MM.1S (cell line): ENCODE measurements at regions not wholly inside any gene's neighbourhood (a gene's known extent, or its start where the extent isn't known, plus 50 kb on each side); places are given as distances from the start of the nearest gene placed in this dataset.
A peak's percentile ranks its signal among the peaks of the same experiment; 100 is the strongest.

Source experiments
- DNase-seq: peaks from one replicate; pipeline ENCODE4 v3.0.0-alpha.2; 2015
- H2AFZ ChIP-seq: fragments of 300-600 bp; sonication (generic); 2 replicates; pipeline ENCODE4 v1.6.0; 2016; ENCODE audit warnings: antibody characterized with exemption, low read length
- H3F3A ChIP-seq: fragments of 300-600 bp; sonication (generic); 2 replicates; pipeline ENCODE4 v1.6.1; 2016; ENCODE audit warnings: mild to moderate bottlenecking, antibody characterized with exemption, low read length, moderate library complexity, mixed read lengths; ENCODE audit not compliant: insufficient read depth
- H3K27ac ChIP-seq: fragments of 300-600 bp; sonication (generic); 2 replicates; pipeline ENCODE4 v1.5.1; 2016; ENCODE audit warnings: mild to moderate bottlenecking, low read length
- H3K27me3 ChIP-seq: fragments of 300-600 bp; sonication (generic); replicated peaks from 2 replicates; pipeline ENCODE4 v1.6.0; 2016; ENCODE audit warnings: low read length; ENCODE audit not compliant: insufficient read depth
- H3K36me3 ChIP-seq: fragments of 300-600 bp; sonication (generic); replicated peaks from 2 replicates; pipeline ENCODE4 v1.6.1; 2016; ENCODE audit warnings: mild to moderate bottlenecking, low read length, mixed read lengths; ENCODE audit not compliant: insufficient read depth
- H3K4me1 ChIP-seq: fragments of 300-600 bp; sonication (generic); 2 replicates; pipeline ENCODE4 v1.6.1; 2016; ENCODE audit warnings: low read length, mixed read lengths
- H3K4me2 ChIP-seq: fragments of 300-600 bp; sonication (generic); 2 replicates; pipeline ENCODE4 v1.6.0; 2016; ENCODE audit warnings: low read depth, low read length
- H3K4me3 ChIP-seq: fragments of 300-600 bp; sonication (generic); 2 replicates; pipeline ENCODE4 v1.5.1; 2016; ENCODE audit warnings: low read length, mixed read lengths
- H3K79me2 ChIP-seq: fragments of 300-600 bp; sonication (generic); 2 replicates; pipeline ENCODE4 v1.6.1; 2016; ENCODE audit warnings: mixed run types, low read length, mixed read lengths
- H3K9ac ChIP-seq: fragments of 300-600 bp; sonication (generic); 2 replicates; pipeline ENCODE4 v1.6.1; 2016; ENCODE audit warnings: low read length, mixed read lengths
- H3K9me2 ChIP-seq: fragments of 300-600 bp; sonication (generic); replicated peaks from 2 replicates; pipeline ENCODE4 v1.6.1; 2016; ENCODE audit warnings: mild to moderate bottlenecking, low read length, mixed read lengths; ENCODE audit not compliant: insufficient read depth
- H3K9me3 ChIP-seq: fragments of 300-600 bp; sonication (generic); replicated peaks from 2 replicates; pipeline ENCODE4 v1.6.1; 2016; ENCODE audit warnings: mild to moderate bottlenecking, low read length, mixed read lengths; ENCODE audit not compliant: insufficient read depth
- H4K20me1 ChIP-seq: fragments of 300-600 bp; sonication (generic); 2 replicates; pipeline ENCODE4 v1.6.1; 2016; ENCODE audit warnings: mild to moderate bottlenecking, low read length, moderate library complexity, mixed read lengths; ENCODE audit not compliant: insufficient read depth
- CTCF ChIP-seq: fragments of 300-600 bp; sonication (generic); IDR thresholded peaks from 2 replicates; pipeline ENCODE4 v1.5.1; 2016; ENCODE audit warnings: antibody characterized with exemption, low read length, mixed read lengths
- EZH2 ChIP-seq: fragments of 300-600 bp; sonication (generic); optimal IDR thresholded peaks from 2 replicates; pipeline ENCODE3; 2017; ENCODE audit warnings: low read depth, mild to moderate bottlenecking, antibody characterized with exemption, low read length, mixed read lengths
- EZH2phosphoT487 ChIP-seq: fragments of 300-600 bp; sonication (generic); IDR thresholded peaks from 2 replicates; pipeline ENCODE4 v1.6.1; 2018; ENCODE audit warnings: antibody characterized with exemption, low read length

DNA sequence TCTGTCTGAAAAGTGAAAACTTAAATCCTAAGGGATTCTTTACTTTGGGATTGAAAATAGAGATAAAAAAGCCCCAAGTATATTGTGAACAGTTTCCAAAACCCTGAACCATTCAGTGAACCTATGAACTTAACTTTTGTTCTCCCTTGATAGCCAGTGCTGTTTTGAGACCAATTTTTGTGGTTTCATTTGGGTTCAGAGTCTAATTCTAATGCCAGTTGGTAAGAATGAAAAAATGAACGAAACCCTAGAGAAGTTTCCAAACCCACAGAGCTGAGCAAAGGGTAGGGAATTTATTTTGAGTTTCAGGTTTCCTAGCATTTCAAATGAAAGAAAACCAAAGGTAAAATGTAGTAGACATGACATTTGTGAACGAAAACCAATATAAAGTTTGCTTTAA, 1366.8 kb downstream of the EFNA5 start:
- H3K27me3 ChIP-seq: no peaks in the 10 kb centered on the region
- H2AFZ ChIP-seq: no peak overlapping the region
- no peaks in the 10 kb centered on the region for H3K9me3 ChIP-seq
- H3K9ac ChIP-seq: no peak overlapping the region
- no peaks in the 10 kb centered on the region for H3K36me3 ChIP-seq
- no peak overlapping the region for H3K27ac ChIP-seq
- H3F3A ChIP-seq: no peaks in the 10 kb centered on the region
- no peaks in the 10 kb centered on the region for H3K4me1 ChIP-seq
- no peak overlapping the region for H3K4me2 ChIP-seq
- H3K79me2 ChIP-seq: no peaks in the 10 kb centered on the region
- peak; percentile 33 for DNase-seq
- no peak for TF ChIP-seq CTCF
- no peak for TF ChIP-seq EZH2
- no peak for TF ChIP-seq EZH2phosphoT487
- no peak overlapping the region for H3K4me3 ChIP-seq
- H3K9me2 ChIP-seq: no peaks in the 10 kb centered on the region
- no peaks in the 10 kb centered on the region for H4K20me1 ChIP-seq

DNA sequence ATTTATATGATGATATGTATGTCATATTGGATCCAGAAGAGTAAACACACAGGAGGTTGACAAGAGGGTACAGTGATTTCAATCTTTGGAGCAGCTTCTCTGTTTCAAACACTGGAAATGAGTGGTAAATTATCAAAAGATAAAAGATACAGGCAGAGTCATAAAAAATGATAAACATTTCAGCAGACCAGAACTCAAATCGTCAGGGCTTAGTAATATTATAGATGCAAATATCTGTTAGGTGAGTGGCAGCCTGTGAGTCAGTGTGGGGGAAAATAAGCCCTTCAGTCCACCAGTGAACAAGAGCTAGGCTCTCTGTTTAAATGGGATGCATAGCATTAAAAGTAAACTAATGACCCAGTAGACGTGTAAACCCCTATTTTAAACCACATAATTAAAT, 1378.1 kb downstream of the EFNA5 start:
- DNase-seq: no peak

GRCh38 chr5:106290841-106291240, 1379.9 kb downstream of the EFNA5 start:
- Histone ChIP-seq H3K9me2 (no peaks in the 10 kb centered on the region), H3K4me1 (no peaks in the 10 kb centered on the region), H3F3A (no peaks in the 10 kb centered on the region), H3K27ac (no peak overlapping the region), H4K20me1 (no peaks in the 10 kb centered on the region), H3K9ac (no peak overlapping the region), H3K9me3 (no peaks in the 10 kb centered on the region), H2AFZ (no peak overlapping the region), H3K4me2 (no peak overlapping the region), H3K79me2 (no peaks in the 10 kb centered on the region), H3K4me3 (no peak overlapping the region), H3K27me3 (no peaks in the 10 kb centered on the region), H3K36me3 (no peaks in the 10 kb centered on the region)
- DNase-seq: no peak
- TF ChIP-seq EZH2 (no peak), EZH2phosphoT487 (no peak), CTCF (no peak)

More for the DNA sequence above, 1378.1 kb downstream of the EFNA5 start:
- TF ChIP-seq CTCF: no peak
- no peak for TF ChIP-seq EZH2phosphoT487
- no peak for TF ChIP-seq EZH2
- no peak overlapping the region for H3K4me3 ChIP-seq
- H3K27me3 ChIP-seq: no peaks in the 10 kb centered on the region
- no peak overlapping the region for H3K9ac ChIP-seq
- H3K27ac ChIP-seq: no peak overlapping the region
- H3K9me3 ChIP-seq: no peaks in the 10 kb centered on the region
- H3K79me2 ChIP-seq: no peaks in the 10 kb centered on the region
- H2AFZ ChIP-seq: no peak overlapping the region
- H3K4me2 ChIP-seq: no peak overlapping the region
- H3K9me2 ChIP-seq: no peaks in the 10 kb centered on the region
- no peaks in the 10 kb centered on the region for H3F3A ChIP-seq
- H3K4me1 ChIP-seq: no peaks in the 10 kb centered on the region
- H3K36me3 ChIP-seq: no peaks in the 10 kb centered on the region
- no peaks in the 10 kb centered on the region for H4K20me1 ChIP-seq
